SU-DHL-6 (cell line): ENCODE measurements at regions not wholly inside any gene's neighbourhood (a gene's known extent, or its start where the extent isn't known, plus 50 kb on each side); places are given as distances from the start of the nearest gene placed in this dataset.

ENCODE experiments used
- H2AFZ ChIP-seq: fragments of 200-600 bp; sonication (generic); 2 replicates; pipeline ENCODE4 v1.6.1; 2014; ENCODE audit warnings: low read depth, mild to moderate bottlenecking, moderate library complexity, mixed read lengths, antibody characterized with exemption, low read length; ENCODE audit not compliant: severe bottlenecking
- H3F3A ChIP-seq: fragments of 200-600 bp; shearing (Covaris generic); 2 replicates; pipeline ENCODE4 v1.6.0; 2016; ENCODE audit warnings: antibody characterized with exemption, mild to moderate bottlenecking; ENCODE audit not compliant: insufficient read depth
- H3K27ac ChIP-seq: fragments of 200-600 bp; sonication (generic); 2 replicates; pipeline ENCODE4 v1.5.1; 2016; ENCODE audit warnings: low read depth, mild to moderate bottlenecking, low read length, moderate library complexity, mixed read lengths
- H3K27me3 ChIP-seq: fragments of 200-600 bp; sonication (generic), shearing (Covaris generic); 2 replicates; pipeline ENCODE4 v1.6.0; 2014; ENCODE audit warnings: mild to moderate bottlenecking, low read length
- H3K36me3 ChIP-seq: fragments of 200-600 bp; sonication (generic); 2 replicates; pipeline ENCODE4 v1.6.1; 2014; ENCODE audit warnings: mild to moderate bottlenecking, low read length, mixed read lengths
- H3K4me2 ChIP-seq: fragments of 300-600, 200-600 bp; shearing (Covaris generic), sonication (generic); 2 replicates; pipeline ENCODE4 v1.6.0; 2014; ENCODE audit warnings: low read length, low read depth, mild to moderate bottlenecking; ENCODE audit not compliant: poor library complexity, severe bottlenecking
- H3K4me3 ChIP-seq: fragments of 200-600 bp; sonication (generic); 2 replicates; pipeline ENCODE4 v1.5.1; 2014; ENCODE audit warnings: antibody characterized with exemption, low read length, mild to moderate bottlenecking, mixed read lengths; ENCODE audit not compliant: insufficient read depth, poor library complexity, severe bottlenecking
- H3K79me2 ChIP-seq: fragments of 200-600 bp; sonication (generic); 2 replicates; pipeline ENCODE4 v1.6.1; 2014; ENCODE audit warnings: mild to moderate bottlenecking, low read length, moderate library complexity; ENCODE audit not compliant: insufficient read depth
- H3K9ac ChIP-seq: fragments of 200-600 bp; sonication (generic); 2 replicates; pipeline ENCODE4 v1.7.0; 2014; ENCODE audit warnings: mild to moderate bottlenecking, low read length
- H3K9me2 ChIP-seq: fragments of 200-600 bp; sonication (generic); replicated peaks from 2 replicates; pipeline ENCODE4 v1.6.1; 2014; ENCODE audit warnings: low read length; ENCODE audit not compliant: insufficient read depth
- H3K9me3 ChIP-seq: fragments of 200-600 bp; sonication (generic); 2 replicates; pipeline ENCODE4 v1.6.1; 2014; ENCODE audit warnings: low read length, mixed read lengths; ENCODE audit not compliant: insufficient read depth
- H4K20me1 ChIP-seq: fragments of 200-600 bp; sonication (generic); 2 replicates; pipeline ENCODE4 v1.6.1; 2014; ENCODE audit warnings: low read depth, mild to moderate bottlenecking, antibody characterized with exemption, low read length, moderate library complexity, mixed read lengths
- CTCF ChIP-seq: fragments of 200-600 bp; sonication (generic); IDR thresholded peaks from one replicate; pipeline ENCODE4 v1.5.1; 2017; ENCODE audit warnings: antibody characterized with exemption, mild to moderate bottlenecking, low read length, moderate library complexity; ENCODE audit not compliant: insufficient read depth, poor library complexity, severe bottlenecking
- EZH2phosphoT487 ChIP-seq: fragments of 200-600 bp; sonication (generic), shearing (Covaris generic); conservative IDR thresholded peaks from 2 replicates; pipeline ENCODE4 v1.6.1; 2018; ENCODE audit warnings: mild to moderate bottlenecking, antibody characterized with exemption, low read length, moderate library complexity, mixed read lengths

DNA sequence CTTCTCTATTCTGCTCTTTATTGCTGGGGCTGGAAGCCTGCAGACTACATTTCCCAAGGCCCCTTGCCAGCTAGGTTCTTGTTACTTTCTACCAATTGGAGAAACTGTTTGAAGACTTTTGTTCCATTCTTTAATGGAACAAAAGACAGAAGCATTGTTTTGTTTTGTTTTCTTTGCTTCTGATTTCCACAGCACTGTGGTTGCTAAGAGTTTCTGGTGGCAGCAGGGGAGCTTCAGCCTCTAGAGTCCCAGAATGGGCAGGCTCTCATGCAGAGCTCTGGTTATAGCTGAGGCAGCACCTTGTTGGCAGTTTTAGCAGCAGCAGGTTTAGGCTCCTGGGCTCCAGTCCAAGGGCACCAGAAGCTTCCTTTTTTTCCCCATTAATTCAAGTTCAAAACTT is 234.3 kb downstream of the ETAA1 start:
- Histone ChIP-seq H3K9me2 (no peaks in the 10 kb centered on the region), H3K4me3 (no peak overlapping the region), H3K36me3 (no peaks in the 10 kb centered on the region), H4K20me1 (no peaks in the 10 kb centered on the region), H3K27me3 (no peaks in the 10 kb centered on the region), H3K9ac (no peak overlapping the region), H3K27ac (no peak overlapping the region), H3K4me2 (no peak overlapping the region), H3K79me2 (no peaks in the 10 kb centered on the region), H2AFZ (no peak overlapping the region), H3F3A (no peaks in the 10 kb centered on the region), H3K9me3 (no peaks in the 10 kb centered on the region)
- TF ChIP-seq EZH2phosphoT487 (no peak), CTCF (no peak)

DNA sequence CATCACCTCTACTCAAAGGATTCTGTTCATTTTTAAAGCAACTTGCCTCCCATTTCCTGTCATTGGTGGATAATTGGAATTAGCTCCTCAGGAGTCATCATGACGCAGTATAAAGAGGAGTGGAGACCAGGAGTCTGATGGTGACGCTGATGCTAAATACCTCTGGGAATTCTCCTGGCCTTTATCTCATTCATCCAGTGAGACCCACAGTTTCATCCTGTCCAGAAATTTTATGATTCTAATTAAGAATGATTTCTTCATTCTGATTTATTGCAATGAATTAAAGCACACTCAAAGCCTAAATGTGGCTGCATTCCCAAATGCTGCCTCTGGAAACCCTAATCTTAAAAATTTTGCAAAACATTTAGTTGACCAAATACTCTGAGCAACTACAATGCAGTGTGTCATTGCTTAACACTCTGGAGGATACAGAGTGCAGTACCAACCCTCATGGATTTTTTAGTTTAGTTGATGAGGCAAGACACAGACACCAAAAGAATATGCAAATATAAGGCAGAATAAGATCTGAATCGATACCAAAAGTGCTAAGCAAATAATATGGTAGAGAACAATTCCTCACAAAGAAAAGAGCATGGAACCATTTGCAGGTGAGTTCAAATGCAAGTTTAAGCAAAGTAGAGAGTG is 236.2 kb downstream of the ETAA1 start:
- no peaks in the 10 kb centered on the region for H3F3A ChIP-seq
- no peak for TF ChIP-seq CTCF
- TF ChIP-seq EZH2phosphoT487 = no peak
- H3K4me2 ChIP-seq = no peak overlapping the region
- H3K36me3 ChIP-seq = no peaks in the 10 kb centered on the region
- H3K27me3 ChIP-seq = no peaks in the 10 kb centered on the region
- no peaks in the 10 kb centered on the region for H3K9me3 ChIP-seq
- H3K27ac ChIP-seq = no peak overlapping the region
- no peak overlapping the region for H3K4me3 ChIP-seq
- no peak overlapping the region for H2AFZ ChIP-seq
- H3K79me2 ChIP-seq = no peaks in the 10 kb centered on the region
- H3K9me2 ChIP-seq = no peaks in the 10 kb centered on the region
- H4K20me1 ChIP-seq = no peaks in the 10 kb centered on the region
- no peak overlapping the region for H3K9ac ChIP-seq

DNA sequence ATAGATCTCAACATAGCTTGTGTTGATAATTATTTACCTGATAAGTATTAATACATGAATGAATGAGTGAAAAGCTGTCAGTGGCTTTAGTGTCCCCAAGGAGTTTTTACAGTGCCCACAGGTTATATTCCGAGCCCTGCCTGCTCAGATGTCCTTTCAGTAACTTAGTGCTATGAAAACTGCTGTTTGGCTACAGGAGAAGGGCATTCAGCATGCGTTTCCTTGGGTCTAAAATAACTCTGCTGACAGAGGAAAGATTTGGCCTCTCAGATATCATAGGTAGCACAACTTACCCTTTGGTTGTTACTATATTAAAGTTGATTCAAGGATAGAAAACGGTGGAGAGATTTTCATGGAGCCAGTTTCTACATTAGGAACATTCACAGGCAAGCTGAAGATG is 241.0 kb downstream of the ETAA1 start:
- H2AFZ ChIP-seq = no peak overlapping the region
- H4K20me1 ChIP-seq = no peaks in the 10 kb centered on the region
- no peak overlapping the region for H3K4me2 ChIP-seq
- H3K27ac ChIP-seq = no peak overlapping the region
- no peaks in the 10 kb centered on the region for H3F3A ChIP-seq
- TF ChIP-seq CTCF (no peak), EZH2phosphoT487 (no peak)
- no peak overlapping the region for H3K9ac ChIP-seq
- no peaks in the 10 kb centered on the region for H3K79me2 ChIP-seq
- H3K27me3 ChIP-seq = no peaks in the 10 kb centered on the region
- H3K4me3 ChIP-seq = no peak overlapping the region
- no peaks in the 10 kb centered on the region for H3K9me2 ChIP-seq
- H3K9me3 ChIP-seq = no peaks in the 10 kb centered on the region
- H3K36me3 ChIP-seq = no peaks in the 10 kb centered on the region
